Astrocyte of the cerebellum (primary cell): ENCODE measurements at regions not wholly inside any gene's neighbourhood (a gene's known extent, or its start where the extent isn't known, plus 50 kb on each side); places are given as distances from the start of the nearest gene placed in this dataset.

ENCODE experiments used
- DNase-seq: peaks from one replicate; pipeline ENCODE4 v3.0.0-alpha.2; 2011; ENCODE audit warnings: low read depth
- H3K4me3 ChIP-seq: 2 replicates; pipeline ENCODE4 v1.5.1; 2011; ENCODE audit warnings: mild to moderate bottlenecking, low read depth, low read length, moderate library complexity
- in situ Hi-C: cut with HindIII; loops from 2 replicates; pipeline ENCODE4 v1.10.0; 2017; ENCODE audit warnings: low sequenced_read_pairs
- TF ChIP-seq, protein P1 (sequence below): IDR thresholded peaks from 2 replicates; pipeline ENCODE4 v1.5.1; 2012; ENCODE audit warnings: low read length, low read depth, moderate library complexity, mild to moderate bottlenecking; ENCODE audit errors: missing control alignments

DNA sequence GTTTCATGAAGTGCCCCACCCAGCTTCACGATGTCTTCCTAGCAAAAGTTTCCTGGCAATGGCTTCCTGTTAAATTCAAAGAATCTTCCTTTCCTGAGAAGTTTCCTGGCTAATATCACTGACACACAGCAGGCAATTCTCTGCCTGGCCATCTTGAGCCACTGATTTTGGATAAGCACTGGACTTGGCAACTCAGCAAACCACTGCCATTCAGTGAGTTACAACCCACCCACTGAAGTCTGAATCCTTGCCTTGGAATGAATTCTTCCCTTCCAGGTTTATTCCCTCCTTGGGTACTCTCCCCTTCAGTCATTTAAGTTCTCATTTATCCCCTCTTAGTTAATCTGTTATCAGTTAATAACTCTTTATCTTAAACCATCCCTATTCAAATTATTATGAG is 426.0 kb downstream of the MBD2 start:
- TF ChIP-seq, protein P1, sequence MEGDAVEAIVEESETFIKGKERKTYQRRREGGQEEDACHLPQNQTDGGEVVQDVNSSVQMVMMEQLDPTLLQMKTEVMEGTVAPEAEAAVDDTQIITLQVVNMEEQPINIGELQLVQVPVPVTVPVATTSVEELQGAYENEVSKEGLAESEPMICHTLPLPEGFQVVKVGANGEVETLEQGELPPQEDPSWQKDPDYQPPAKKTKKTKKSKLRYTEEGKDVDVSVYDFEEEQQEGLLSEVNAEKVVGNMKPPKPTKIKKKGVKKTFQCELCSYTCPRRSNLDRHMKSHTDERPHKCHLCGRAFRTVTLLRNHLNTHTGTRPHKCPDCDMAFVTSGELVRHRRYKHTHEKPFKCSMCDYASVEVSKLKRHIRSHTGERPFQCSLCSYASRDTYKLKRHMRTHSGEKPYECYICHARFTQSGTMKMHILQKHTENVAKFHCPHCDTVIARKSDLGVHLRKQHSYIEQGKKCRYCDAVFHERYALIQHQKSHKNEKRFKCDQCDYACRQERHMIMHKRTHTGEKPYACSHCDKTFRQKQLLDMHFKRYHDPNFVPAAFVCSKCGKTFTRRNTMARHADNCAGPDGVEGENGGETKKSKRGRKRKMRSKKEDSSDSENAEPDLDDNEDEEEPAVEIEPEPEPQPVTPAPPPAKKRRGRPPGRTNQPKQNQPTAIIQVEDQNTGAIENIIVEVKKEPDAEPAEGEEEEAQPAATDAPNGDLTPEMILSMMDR, result no peak
- DNase-seq, result no peak
- in situ Hi-C loops, result no loop called here
- no peak overlapping the region for H3K4me3 ChIP-seq

DNA sequence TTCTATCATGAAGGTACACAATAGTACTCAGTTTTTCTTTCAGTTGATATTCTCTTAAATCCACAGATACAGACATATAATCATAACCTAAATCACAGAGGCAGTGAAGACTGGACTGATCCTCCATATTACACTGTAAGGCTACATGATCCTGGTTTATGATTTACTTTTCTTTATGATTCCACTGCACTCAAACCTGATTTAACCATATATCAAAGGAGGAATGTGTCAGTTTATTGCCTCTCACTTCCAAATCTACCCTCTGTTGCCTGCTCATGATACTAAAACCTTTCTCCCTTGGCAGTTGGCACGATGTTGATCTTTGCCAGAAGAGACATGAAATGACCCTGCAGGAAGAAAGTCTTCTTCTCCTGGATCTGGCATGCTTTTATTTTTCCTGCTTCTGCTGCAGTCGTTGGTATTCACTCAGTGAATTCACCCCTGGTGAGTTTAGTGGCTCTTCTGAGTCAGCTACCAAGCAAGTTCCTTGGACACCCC is 426.4 kb downstream of the MBD2 start:
- no peak overlapping the region for H3K4me3 ChIP-seq
- in situ Hi-C loops, result no loop called here
- DNase-seq, result no peak
- TF ChIP-seq, protein P1, result no peak

DNA sequence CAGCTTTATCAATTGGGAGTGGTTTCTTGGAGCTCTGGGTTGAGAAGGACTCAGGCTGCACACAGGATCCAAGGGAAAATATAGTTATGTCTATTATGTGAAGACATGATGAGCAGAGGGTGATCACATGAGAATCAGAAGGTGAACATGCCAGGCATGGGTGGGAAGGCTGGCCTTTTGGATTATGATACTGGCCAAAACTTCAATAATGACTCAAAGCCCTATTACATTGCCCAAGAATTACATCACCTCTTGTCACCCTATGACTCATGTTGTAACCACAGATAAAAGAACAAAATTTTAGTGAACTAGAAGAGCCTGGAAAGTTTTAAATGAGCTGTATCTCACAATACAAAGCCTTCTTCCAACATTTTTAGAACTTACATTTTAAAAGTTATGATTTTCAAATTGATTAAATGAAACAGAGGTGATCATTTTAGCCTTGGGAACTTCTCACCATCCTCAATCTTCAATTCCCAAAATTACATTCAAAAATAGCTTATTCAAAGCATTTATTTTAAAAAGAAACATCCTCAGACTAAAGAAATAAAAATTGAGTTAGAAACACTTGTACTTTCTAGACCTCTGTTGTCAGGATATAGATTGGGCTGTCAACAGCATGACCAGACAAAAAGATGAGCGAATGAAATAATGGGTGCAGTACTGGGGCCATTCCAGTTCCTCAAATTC is 428.3 kb downstream of the MBD2 start:
- no peak overlapping the region for H3K4me3 ChIP-seq
- in situ Hi-C loops, result no loop called here
- TF ChIP-seq, protein P1, result no peak
- DNase-seq, result peak; percentile 80

DNA sequence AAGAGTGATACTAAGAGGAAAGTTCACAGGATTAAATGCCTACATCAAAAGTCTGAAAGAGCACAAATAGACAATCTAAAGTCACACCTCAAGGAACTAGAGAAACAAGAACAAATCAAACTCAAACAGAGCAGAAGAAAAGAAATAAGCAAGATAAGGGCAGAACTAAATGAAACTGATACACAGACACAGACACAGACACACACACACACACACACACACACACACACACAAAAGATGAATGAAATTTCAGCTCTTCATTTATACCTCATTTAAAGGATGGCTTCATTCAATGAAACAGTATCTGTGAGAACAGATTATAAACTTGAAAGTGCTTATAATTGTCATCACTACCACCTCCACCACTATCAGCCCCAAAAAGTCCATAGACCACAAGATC is 428.9 kb downstream of the MBD2 start:
- no peak overlapping the region for H3K4me3 ChIP-seq
- no peak for DNase-seq
- in situ Hi-C loops, result no loop called here
- TF ChIP-seq, protein P1, result no peak

DNA sequence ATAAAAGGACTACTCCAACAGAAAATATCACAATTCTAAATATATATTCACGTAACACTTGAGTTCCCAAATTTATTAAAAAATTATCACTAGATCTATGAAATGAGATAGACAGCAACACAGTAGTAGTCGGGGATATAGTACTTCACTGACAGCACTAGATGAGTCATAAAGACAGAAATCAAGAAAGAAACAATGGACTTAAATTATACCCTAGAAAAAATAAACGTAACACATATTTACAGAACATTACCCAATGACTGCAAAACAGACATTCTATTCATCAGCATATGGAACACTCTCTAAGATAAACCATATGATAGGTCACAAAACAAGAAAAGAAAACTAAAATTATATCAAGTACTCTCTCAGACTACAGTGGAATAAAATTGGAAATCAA is 429.4 kb downstream of the MBD2 start:
- in situ Hi-C loops, result no loop called here
- no peak for DNase-seq
- H3K4me3 ChIP-seq, result no peak overlapping the region
- TF ChIP-seq, protein P1, result no peak

DNA sequence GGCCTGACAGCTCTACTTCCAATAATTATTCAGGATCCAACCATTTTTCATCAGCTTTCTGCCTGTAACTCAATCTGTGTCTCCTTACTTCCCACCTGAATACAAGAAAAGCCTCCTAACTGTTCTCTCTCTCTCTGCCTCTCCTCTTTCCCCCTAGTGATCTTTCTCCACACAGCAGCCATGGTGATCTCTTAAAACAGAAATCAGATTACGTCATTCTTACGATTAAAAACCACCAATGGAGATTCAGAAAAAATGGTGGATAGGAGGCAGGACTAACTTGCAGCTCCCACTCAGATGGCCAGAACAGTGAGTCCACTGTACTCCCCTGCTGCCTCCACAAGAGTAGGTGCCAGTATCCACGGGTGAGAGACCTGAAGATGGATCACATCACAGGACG is 431.7 kb downstream of the MBD2 start:
- H3K4me3 ChIP-seq, result no peak overlapping the region
- DNase-seq, result no peak
- TF ChIP-seq, protein P1, result no peak
- in situ Hi-C loops, result no loop called here
